ENCODE measurements at regions not wholly inside any gene's neighbourhood (a gene's known extent, or its start where the extent isn't known, plus 50 kb on each side); places are given as distances from the start of the nearest gene placed in this dataset.

DNA sequence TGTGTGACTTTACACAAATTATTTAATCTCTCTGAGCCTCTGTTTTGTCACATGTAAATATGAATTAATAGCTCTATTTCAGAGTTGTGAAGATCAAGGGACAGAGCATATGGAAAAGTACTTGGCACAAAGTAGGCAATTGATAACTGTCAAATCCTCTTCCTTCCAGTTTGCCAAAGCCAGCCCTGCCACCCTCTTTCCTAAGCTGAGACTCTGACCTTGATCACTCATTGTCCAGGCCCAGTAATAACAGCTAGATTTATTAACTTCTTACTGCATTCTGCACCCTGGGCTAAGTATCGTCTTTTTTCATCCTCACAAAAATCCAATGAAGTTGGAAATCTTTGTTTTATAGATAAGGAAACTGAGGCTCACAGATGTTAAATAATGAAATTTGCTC lies 70.8 kb upstream of the ATP1A1 start:
- POLR2A ChIA-PET, result no interaction called here
- H3K4me3 Mint-ChIP-seq, result no peak overlapping the region
- no peaks in the 10 kb centered on the region for H3K27me3 Mint-ChIP-seq
- no peak for DNase-seq
- H3K27ac Mint-ChIP-seq, result no peak overlapping the region
- no peaks in the 10 kb centered on the region for H3K36me3 Mint-ChIP-seq (ENCODE audit: low read depth)
- no peaks in the 10 kb centered on the region for H3K9me3 Mint-ChIP-seq
- no peaks in the 10 kb centered on the region for H3K4me1 Mint-ChIP-seq
- CTCF ChIA-PET, result interaction anchor here (1.0 kb wide), 1 partner anchor 184 kb away, joined by 4 read pairs; no protein-coding TSS in a partner anchor

GRCh38 chr1:116306102-116306501 lies 66.9 kb upstream of the ATP1A1 start:
- no peak overlapping the region for H3K27ac Mint-ChIP-seq
- no peak overlapping the region for H3K4me3 Mint-ChIP-seq
- no peak for DNase-seq
- H3K36me3 Mint-ChIP-seq (ENCODE audit: low read depth), result no peaks in the 10 kb centered on the region
- H3K4me1 Mint-ChIP-seq, result no peaks in the 10 kb centered on the region
- H3K9me3 Mint-ChIP-seq, result no peaks in the 10 kb centered on the region
- H3K27me3 Mint-ChIP-seq, result no peaks in the 10 kb centered on the region
- ChIA-PET POLR2A (no interaction called here), CTCF (no interaction called here)

DNA sequence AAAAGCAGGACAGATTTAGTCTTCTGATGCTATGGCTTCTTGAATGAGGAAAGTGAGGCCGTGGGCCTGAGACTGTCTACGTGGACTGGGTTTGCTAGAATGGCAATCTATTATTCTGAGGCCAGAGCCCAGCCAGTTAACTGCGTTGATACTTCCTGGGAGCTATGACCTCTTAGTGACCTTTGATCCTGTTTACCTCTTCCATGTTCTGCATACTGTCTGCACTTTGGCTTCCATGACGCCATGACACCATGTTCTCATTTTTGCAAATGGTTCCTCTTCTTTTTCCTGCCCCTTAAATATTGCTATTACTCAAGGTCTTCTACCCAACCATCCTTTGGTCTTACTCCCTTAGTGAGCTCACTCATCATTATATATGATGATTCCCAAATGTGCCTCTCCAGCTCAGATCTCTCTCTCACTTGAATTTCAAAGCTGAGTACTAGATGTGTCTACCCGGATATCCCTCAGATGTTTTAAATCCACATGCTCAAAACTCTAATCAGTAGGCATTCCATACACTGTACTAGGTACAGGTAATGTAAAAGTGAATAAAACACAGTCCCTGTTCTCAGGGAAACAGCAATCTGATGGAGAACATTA lies 66.1 kb upstream of the ATP1A1 start:
- CTCF ChIA-PET, result interaction anchor here (1.0 kb wide), 1 partner anchor 178 kb away, joined by 3 read pairs; no protein-coding TSS in a partner anchor
- H3K27ac Mint-ChIP-seq, result no peak overlapping the region
- H3K27me3 Mint-ChIP-seq, result no peaks in the 10 kb centered on the region
- no peaks in the 10 kb centered on the region for H3K9me3 Mint-ChIP-seq
- H3K4me3 Mint-ChIP-seq, result no peak overlapping the region
- POLR2A ChIA-PET, result no interaction called here
- no peaks in the 10 kb centered on the region for H3K4me1 Mint-ChIP-seq
- no peak for DNase-seq
- no peaks in the 10 kb centered on the region for H3K36me3 Mint-ChIP-seq (ENCODE audit: low read depth)

DNA sequence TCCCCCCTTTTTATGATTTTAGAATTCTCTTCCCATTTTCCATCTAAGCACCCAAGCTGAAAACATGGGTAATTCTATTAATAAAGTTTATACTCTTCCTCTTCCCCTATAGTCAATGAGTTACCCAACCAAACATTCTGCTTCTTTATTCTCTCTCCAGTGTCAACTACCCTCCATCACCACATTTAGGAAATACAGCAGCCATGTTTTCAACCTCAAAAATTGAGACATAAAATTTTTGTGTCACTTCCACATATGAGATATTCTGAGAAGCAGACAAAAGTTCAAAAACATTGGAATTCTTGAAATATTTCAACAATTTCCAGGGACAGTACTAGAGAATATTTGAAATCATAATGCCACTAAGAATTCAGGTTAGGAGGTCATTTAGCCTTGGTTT lies 64.8 kb upstream of the ATP1A1 start:
- no peaks in the 10 kb centered on the region for H3K4me1 Mint-ChIP-seq
- DNase-seq, result no peak
- H3K27me3 Mint-ChIP-seq, result no peaks in the 10 kb centered on the region
- H3K36me3 Mint-ChIP-seq (ENCODE audit: low read depth), result no peaks in the 10 kb centered on the region
- H3K27ac Mint-ChIP-seq, result no peak overlapping the region
- H3K9me3 Mint-ChIP-seq, result no peaks in the 10 kb centered on the region
- H3K4me3 Mint-ChIP-seq, result no peak overlapping the region
- CTCF ChIA-PET, result interaction anchor here (0.6 to 1.7 kb wide), 2 partner anchors 178 to 601 kb away, joined by 4 read pairs; no protein-coding TSS in a partner anchor
- POLR2A ChIA-PET, result interaction anchor here (1.3 kb wide), 1 partner anchor 35 kb away, joined by 3 read pairs; no protein-coding TSS in a partner anchor

DNA sequence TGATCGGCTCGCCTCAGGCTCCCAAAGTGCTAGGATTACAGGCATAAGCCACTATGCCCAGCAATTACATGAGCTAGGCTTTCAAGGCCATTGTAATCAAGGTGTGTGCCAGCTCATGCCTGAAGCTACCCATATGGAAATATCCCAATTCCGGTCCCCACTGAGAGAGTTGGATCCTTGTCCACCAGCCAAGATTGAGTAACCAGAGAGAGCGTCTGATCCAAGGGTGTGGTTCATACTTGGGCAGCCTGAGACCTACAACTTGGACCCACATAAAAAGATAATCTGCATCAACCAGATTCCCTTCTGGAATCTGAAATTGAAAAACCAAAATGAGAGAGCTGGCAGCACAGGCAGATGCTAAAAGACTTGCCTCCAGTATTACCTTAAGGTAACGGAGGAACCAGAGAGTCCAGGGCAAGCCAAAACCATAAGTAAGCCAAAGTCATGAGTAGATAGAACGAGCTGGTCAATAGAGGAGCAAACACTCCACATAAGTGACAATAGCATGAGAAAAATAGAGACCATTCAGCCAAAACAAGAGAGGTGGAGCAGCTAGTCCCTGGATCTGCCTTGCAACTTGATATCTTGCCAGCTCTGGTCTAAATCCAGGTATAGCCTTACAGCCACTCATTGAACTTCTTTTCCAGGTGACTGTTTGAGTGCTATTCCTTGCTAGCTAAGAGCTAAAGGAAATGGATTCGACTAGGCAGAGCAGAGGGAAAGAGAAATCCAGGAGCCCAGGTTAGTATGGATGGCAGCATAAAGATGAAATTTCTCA lies 63.8 kb upstream of the ATP1A1 start:
- no peaks in the 10 kb centered on the region for H3K9me3 Mint-ChIP-seq
- CTCF ChIA-PET, result interaction anchor here (0.6 to 1.7 kb wide), 3 partner anchors 170 to 289 kb away, joined by 3 to 5 read pairs (median 4); no protein-coding TSS in a partner anchor
- no peaks in the 10 kb centered on the region for H3K4me1 Mint-ChIP-seq
- no peak overlapping the region for H3K4me3 Mint-ChIP-seq
- no peaks in the 10 kb centered on the region for H3K27me3 Mint-ChIP-seq
- POLR2A ChIA-PET, result interaction anchor here (1.3 kb wide), 1 partner anchor 34 kb away, joined by 3 read pairs; no protein-coding TSS in a partner anchor
- no peaks in the 10 kb centered on the region for H3K36me3 Mint-ChIP-seq (ENCODE audit: low read depth)
- no peak for DNase-seq
- no peak overlapping the region for H3K27ac Mint-ChIP-seq

- CTCF ChIA-PET, result interaction anchor here (1.1 kb wide), 1 partner anchor 171 kb away, joined by 5 read pairs; no protein-coding TSS in a partner anchor
- POLR2A ChIA-PET, result no interaction called here
These were observed 62.9 kb upstream of the ATP1A1 start for GRCh38 chr1:116310180-116310579.

GRCh38 chr1:116311193-116311592 lies 61.9 kb upstream of the ATP1A1 start:
- no peak for DNase-seq
- no peaks in the 10 kb centered on the region for H3K27me3 Mint-ChIP-seq
- ChIA-PET CTCF (no interaction called here), POLR2A (interaction anchor here (0.6 kb wide), 1 partner anchor 174 kb away, joined by 3 read pairs; no protein-coding TSS in a partner anchor)
- H3K9me3 Mint-ChIP-seq, result no peaks in the 10 kb centered on the region
- H3K36me3 Mint-ChIP-seq (ENCODE audit: low read depth), result no peaks in the 10 kb centered on the region
- H3K4me1 Mint-ChIP-seq, result no peaks in the 10 kb centered on the region
- H3K4me3 Mint-ChIP-seq, result no peak overlapping the region
- H3K27ac Mint-ChIP-seq, result no peak overlapping the region

More at GRCh38 chr1:116310180-116310579, 62.9 kb upstream of the ATP1A1 start:
- Mint-ChIP-seq H3K27ac (no peak overlapping the region), H3K4me1 (no peaks in the 10 kb centered on the region), H3K27me3 (no peaks in the 10 kb centered on the region), H3K4me3 (no peak overlapping the region), H3K36me3 (ENCODE audit: low read depth) (no peaks in the 10 kb centered on the region), H3K9me3 (no peaks in the 10 kb centered on the region)
- no peak for DNase-seq

GRCh38 chr1:116311756-116312680 lies 61.0 kb upstream of the ATP1A1 start:
- H3K9me3 Mint-ChIP-seq, result no peaks in the 10 kb centered on the region
- no peaks in the 10 kb centered on the region for H3K36me3 Mint-ChIP-seq (ENCODE audit: low read depth)
- H3K27me3 Mint-ChIP-seq, result no peaks in the 10 kb centered on the region
- ChIA-PET POLR2A (no interaction called here), CTCF (interaction anchor here (1.2 kb wide), 1 partner anchor 173 kb away, joined by 4 read pairs; no protein-coding TSS in a partner anchor)
- no peak for DNase-seq
- H3K4me3 Mint-ChIP-seq, result no peak overlapping the region
- H3K4me1 Mint-ChIP-seq, result no peaks in the 10 kb centered on the region
- H3K27ac Mint-ChIP-seq, result no peak overlapping the region

GRCh38 chr1:116312681-116313069 lies 60.4 kb upstream of the ATP1A1 start:
- Mint-ChIP-seq H3K4me3 (no peak overlapping the region), H3K9me3 (no peaks in the 10 kb centered on the region), H3K36me3 (ENCODE audit: low read depth) (no peaks in the 10 kb centered on the region), H3K27me3 (no peaks in the 10 kb centered on the region), H3K27ac (no peak overlapping the region), H3K4me1 (no peaks in the 10 kb centered on the region)
- CTCF ChIA-PET, result interaction anchor here (0.9 to 1.2 kb wide), 2 partner anchors 174 to 187 kb away, joined by 4 to 6 read pairs; no protein-coding TSS in a partner anchor
- DNase-seq, result no peak
- POLR2A ChIA-PET, result interaction anchor here (0.7 kb wide), 1 partner anchor 12 kb away, joined by 3 read pairs; no protein-coding TSS in a partner anchor

- no peaks in the 10 kb centered on the region for H3K36me3 Mint-ChIP-seq (ENCODE audit: low read depth)
- no peaks in the 10 kb centered on the region for H3K27me3 Mint-ChIP-seq
These were observed 59.3 kb upstream of the ATP1A1 start for GRCh38 chr1:116313776-116314175.

DNA sequence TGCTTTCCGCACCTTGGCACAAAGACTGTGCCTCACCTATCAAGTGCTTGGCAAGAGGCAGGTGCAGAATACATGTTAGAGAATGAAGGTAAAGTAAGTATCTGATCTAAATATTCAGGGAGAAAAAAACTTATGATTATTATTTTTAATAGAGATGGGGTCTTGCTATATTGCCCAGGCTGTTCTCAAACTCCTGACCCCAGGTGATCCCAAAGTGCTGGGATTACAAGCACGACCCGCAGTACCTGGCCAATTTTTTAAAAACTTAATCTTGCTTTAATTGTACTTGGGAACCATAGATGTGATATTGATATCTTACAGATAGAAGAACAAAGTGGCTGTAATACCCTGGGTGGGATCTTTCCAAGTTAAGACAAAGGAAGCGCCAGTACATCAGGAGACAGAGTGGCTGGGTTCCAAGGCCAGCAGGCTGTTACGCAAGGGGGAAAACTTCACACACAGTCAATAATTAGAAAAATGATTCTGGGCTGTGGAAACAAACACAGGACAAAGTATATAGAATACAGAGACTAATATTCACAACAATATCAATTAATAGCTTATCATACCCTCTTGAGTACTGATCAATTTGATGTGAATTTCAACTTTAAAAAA lies 58.6 kb upstream of the ATP1A1 start:
- H3K27ac Mint-ChIP-seq, result no peak overlapping the region
- no peak for DNase-seq
- no peak overlapping the region for H3K4me3 Mint-ChIP-seq
- H3K9me3 Mint-ChIP-seq, result no peaks in the 10 kb centered on the region
- CTCF ChIA-PET, result no interaction called here
- H3K4me1 Mint-ChIP-seq, result no peaks in the 10 kb centered on the region
- POLR2A ChIA-PET, result no interaction called here
- no peaks in the 10 kb centered on the region for H3K36me3 Mint-ChIP-seq (ENCODE audit: low read depth)
- no peaks in the 10 kb centered on the region for H3K27me3 Mint-ChIP-seq

More at GRCh38 chr1:116313776-116314175, 59.3 kb upstream of the ATP1A1 start:
- no peak overlapping the region for H3K4me3 Mint-ChIP-seq
- CTCF ChIA-PET, result interaction anchor here (0.9 to 1.2 kb wide), 2 partner anchors 175 to 186 kb away, joined by 4 to 6 read pairs; no protein-coding TSS in a partner anchor
- POLR2A ChIA-PET, result no interaction called here
- H3K27ac Mint-ChIP-seq, result no peak overlapping the region
- H3K9me3 Mint-ChIP-seq, result no peaks in the 10 kb centered on the region
- H3K4me1 Mint-ChIP-seq, result no peaks in the 10 kb centered on the region
- DNase-seq, result no peak

GRCh38 chr1:116316373-116316772 lies 56.7 kb upstream of the ATP1A1 start:
- H3K4me1 Mint-ChIP-seq, result peaks cover 4% of the 10 kb centered on the region
- POLR2A ChIA-PET, result no interaction called here
- H3K27me3 Mint-ChIP-seq, result no peaks in the 10 kb centered on the region
- CTCF ChIA-PET, result no interaction called here
- DNase-seq, result no peak
- no peaks in the 10 kb centered on the region for H3K9me3 Mint-ChIP-seq
- no peak overlapping the region for H3K27ac Mint-ChIP-seq
- no peaks in the 10 kb centered on the region for H3K36me3 Mint-ChIP-seq (ENCODE audit: low read depth)
- no peak overlapping the region for H3K4me3 Mint-ChIP-seq

Data from activated CD4-positive, alpha-beta memory T cell treated with anti-CD3 and anti-CD28 coated beads, Interleukin-2, amount 10 ng/mL, durations not matched to agents 7 days and 5 days (primary cell).